Transverse colon (tissue), 4 donors: ENCODE measurements at regions not wholly inside any gene's neighbourhood (a gene's known extent, or its start where the extent isn't known, plus 50 kb on each side); places are given as distances from the start of the nearest gene placed in this dataset.

Experiments used
- DNase-seq: peaks from one replicate; pipeline ENCODE4 v3.0.0-alpha.2; 2019
- H3K27ac ChIP-seq, 4 donors: fragments of 200-600 bp; sonication (generic); 2 replicates each; pipeline ENCODE4 v1.5.1; 2016 to 2018; ENCODE audit warnings: inconsistent platforms in 4 of 4
- H3K27me3 ChIP-seq: fragments of 200-600 bp; sonication (generic); 2 replicates; pipeline ENCODE4 v1.5.1; 2017; ENCODE audit warnings: inconsistent platforms
- H3K36me3 ChIP-seq, 4 donors: fragments of 200-600 bp; sonication (generic); 2 replicates each; pipeline ENCODE4 v1.5.1; 2017 to 2019; ENCODE audit warnings: inconsistent platforms in 4 of 4
- H3K4me1 ChIP-seq, 4 donors: fragments of 200-600 bp; sonication (generic); 2 replicates each; pipeline ENCODE4 v1.5.1; 2017 to 2020; ENCODE audit warnings: inconsistent platforms in 4 of 4
- H3K4me3 ChIP-seq, 4 donors: fragments of 200-600 bp; sonication (generic); 1 replicate in 1 of 4; 2 replicates in 3 of 4; pipeline versions ENCODE4 v1.5.1 to v1.6.1; 2017 to 2019; ENCODE audit warnings: inconsistent platforms in 4 of 4
- H3K9me3 ChIP-seq, 2 donors: fragments of 200-600 bp; sonication (generic); 2 replicates each; pipeline ENCODE4 v1.5.1; 2017 to 2019; ENCODE audit warnings: inconsistent platforms in 2 of 2
- CTCF ChIP-seq, 5 experiments: fragments of 200-600 bp in 3 of 5; fragments of 450-650 bp in 2 of 5; sonication (generic) in 3 of 5; IDR thresholded peaks; 1 replicate in 2 of 5; 2 replicates in 3 of 5; pipeline ENCODE4 v1.5.1; 2016 to 2017; ENCODE audit warnings: antibody characterized with exemption in 5 of 5, inconsistent platforms in 3 of 5, mild to moderate bottlenecking in 2 of 5, moderate library complexity in 1 of 5
- EP300 ChIP-seq: sonication (generic); formaldehyde crosslinking; IDR thresholded peaks from one replicate; pipeline ENCODE4 v1.6.1; 2017; ENCODE audit warnings: antibody characterized with exemption, low read depth
- POLR2A ChIP-seq: fragments of 450-650 bp; IDR thresholded peaks from one replicate; pipeline ENCODE4 v1.6.1; 2016; ENCODE audit warnings: antibody characterized with exemption, mild to moderate bottlenecking, moderate library complexity
- POLR2AphosphoS5 ChIP-seq, 3 donors: sonication (generic); formaldehyde crosslinking; IDR thresholded peaks; one replicate each; pipeline ENCODE4 v1.6.1; 2016; ENCODE audit warnings: antibody characterized with exemption in 3 of 3
- WGBS, 2 donors: methylation state at CpG; one replicate each; pipeline ENCODE4 v1.1.5; 2018; ENCODE audit warnings: low coverage in 1 of 2; 5-methylcytosine and 5-hydroxymethylcytosine counted together
- in situ Hi-C, 4 donors: fragments of 200-750 bp; cut with MboI; loops; one replicate each; pipeline versions ENCODE4 v1.15.0 to v1.15.1; 2017; ENCODE audit warnings: low sequenced_read_pairs in 3 of 4, low pct_ligation_motif_present in 1 of 4, low pct_unique_long_range_greater_than_20kb in 1 of 4
- intact Hi-C: fragments of 100-400 bp; cut with DNase I; formaldehyde crosslinking; loops from one replicate; pipeline ENCODE4 v1.15.1; 2023; ENCODE audit warnings: low total_unique reads

DNA sequence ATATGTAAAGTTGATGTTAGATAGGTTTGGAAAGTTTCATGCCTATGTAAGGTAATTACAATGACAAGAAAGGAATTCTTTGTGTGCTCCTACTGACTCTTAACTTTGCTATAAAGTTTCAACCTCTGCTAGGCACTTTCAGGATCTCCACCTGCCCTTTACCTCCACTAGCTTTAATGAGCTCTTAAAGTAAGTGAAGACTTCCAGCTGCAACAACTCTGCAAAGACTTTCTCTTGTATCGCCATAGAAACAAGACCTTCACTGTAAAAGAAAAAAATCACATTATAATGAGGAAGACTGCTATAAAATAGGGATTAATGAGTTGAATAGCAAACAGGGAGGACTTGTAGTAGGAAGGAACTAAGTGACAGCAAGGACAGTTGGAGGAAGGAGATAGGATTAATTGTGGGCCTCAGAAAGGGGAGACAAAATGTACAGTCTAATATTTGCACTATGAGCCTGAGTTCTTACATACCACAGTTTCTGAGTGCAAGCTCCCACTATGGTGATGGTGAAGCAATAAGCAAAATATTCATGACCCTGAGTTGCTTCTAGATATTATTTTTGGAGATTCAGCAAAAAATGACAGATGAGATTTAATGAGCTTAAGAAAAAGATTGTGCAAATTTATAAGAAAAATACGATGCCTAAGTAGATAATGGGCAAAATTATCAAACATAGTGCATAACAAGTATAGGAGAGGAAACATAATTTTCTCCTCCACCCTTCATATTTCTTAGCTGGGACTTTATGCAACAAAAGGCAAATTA, 66.7 kb downstream of the DHRS2 start:
- H3K27ac ChIP-seq: no peak overlapping the region
- H3K4me1 ChIP-seq: no peaks in the 10 kb centered on the region
- TF ChIP-seq CTCF (IDR thresholded peaks at IDR 0.05): no peak
- no peak for TF ChIP-seq POLR2AphosphoS5 (IDR thresholded peaks at IDR 0.05)
- TF ChIP-seq POLR2A: no peak
- no peak for TF ChIP-seq EP300
- peaks cover 8 to 10% of the 10 kb centered on the region in 2 donors for H3K9me3 ChIP-seq
- no peak overlapping the region for H3K4me3 ChIP-seq
- DNase-seq: no peak
- no peaks in the 10 kb centered on the region for H3K27me3 ChIP-seq
- no peaks in the 10 kb centered on the region for H3K36me3 ChIP-seq
- intact Hi-C loops: no loop called here
- WGBS, 2 donors: 39 to 65% methylated on average over 2 of the region's 2 CpGs
- in situ Hi-C loops: no loop called here

DNA sequence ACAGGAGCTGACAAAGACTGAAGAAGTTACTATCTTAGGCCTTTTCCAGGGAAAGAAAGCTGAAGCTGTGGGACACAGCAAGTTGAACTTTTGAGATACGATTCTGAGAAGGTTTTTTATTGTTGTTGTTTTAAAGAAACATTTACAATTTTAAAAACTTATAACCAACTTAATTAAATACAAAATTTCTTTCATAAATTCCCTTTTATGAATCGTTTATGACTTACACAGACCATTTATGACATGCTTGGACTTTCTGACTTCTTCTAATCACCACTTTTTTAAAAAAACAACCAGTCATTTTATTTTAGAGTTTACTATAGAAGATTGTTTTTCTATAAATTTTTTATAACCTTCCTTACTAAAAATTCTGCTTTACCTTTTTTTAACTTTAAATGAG, 68.7 kb downstream of the DHRS2 start:
- Histone ChIP-seq H3K9me3 (peaks cover 8 to 10% of the 10 kb centered on the region in 2 donors), H3K36me3 (no peaks in the 10 kb centered on the region), H3K4me3 (no peak overlapping the region), H3K4me1 (no peaks in the 10 kb centered on the region), H3K27me3 (no peaks in the 10 kb centered on the region), H3K27ac (no peak overlapping the region)
- DNase-seq: no peak
- in situ Hi-C loops: no loop called here
- 41 to 54% methylated on average over 2 of the region's 2 CpGs for WGBS, 2 donors
- TF ChIP-seq POLR2A (no peak), EP300 (no peak), CTCF (IDR thresholded peaks at IDR 0.05) (no peak), POLR2AphosphoS5 (IDR thresholded peaks at IDR 0.05) (no peak)
- intact Hi-C loops: no loop called here

DNA sequence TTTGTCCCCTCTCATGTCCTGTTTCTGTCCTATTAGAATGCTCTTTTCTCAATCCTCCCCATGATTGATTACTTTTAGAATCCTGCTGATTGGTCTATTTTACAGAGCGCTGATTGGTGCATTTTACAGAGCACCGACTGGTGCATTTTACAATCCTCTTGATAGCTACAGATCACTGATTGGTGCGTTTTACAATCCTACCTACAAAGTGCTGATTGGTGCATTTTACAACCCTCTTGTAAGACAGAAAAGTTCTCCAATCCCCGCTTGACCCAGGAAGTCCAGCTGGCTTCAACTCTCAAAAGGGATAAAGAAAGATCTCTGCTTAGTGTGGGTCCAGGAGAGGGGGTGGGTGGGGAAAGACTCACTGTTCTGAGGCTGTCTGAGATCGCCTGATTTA, 71.3 kb downstream of the DHRS2 start:
- in situ Hi-C loops (no loop called here), intact Hi-C loops (no loop called here)
- Histone ChIP-seq H3K27me3 (no peaks in the 10 kb centered on the region), H3K27ac (no peak overlapping the region), H3K9me3 (peaks cover 8 to 10% of the 10 kb centered on the region in 2 donors), H3K4me3 (no peak overlapping the region), H3K36me3 (no peaks in the 10 kb centered on the region), H3K4me1 (no peaks in the 10 kb centered on the region)
- WGBS, 2 donors: 81 to 96% methylated on average over 4 to 5 of the region's 5 CpGs
- TF ChIP-seq EP300: no peak
- no peak for TF ChIP-seq POLR2A
- no peak for TF ChIP-seq POLR2AphosphoS5 (IDR thresholded peaks at IDR 0.05)
- TF ChIP-seq CTCF (IDR thresholded peaks at IDR 0.05): no peak
- no peak for DNase-seq

DNA sequence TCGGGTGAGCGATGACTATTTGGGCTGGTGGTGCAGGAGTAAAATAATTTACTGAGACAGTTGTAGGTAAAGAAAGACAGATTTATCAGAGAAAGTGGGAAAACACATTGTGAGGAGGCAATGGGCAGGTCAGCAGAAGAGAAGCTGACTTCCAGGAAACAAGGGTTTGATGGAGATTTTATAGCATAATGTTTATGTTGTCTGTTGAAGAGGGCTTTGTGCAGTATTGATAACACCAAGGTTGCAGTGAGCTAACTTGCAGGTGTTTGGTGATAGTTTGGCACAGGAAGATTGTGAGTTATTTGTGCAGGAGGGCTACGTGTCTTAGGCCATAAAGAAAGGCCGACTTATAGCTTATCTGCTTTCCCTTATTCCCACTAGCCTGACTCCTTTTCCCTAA, 72.2 kb downstream of the DHRS2 start:
- no peaks in the 10 kb centered on the region for H3K27me3 ChIP-seq
- no peak for DNase-seq
- in situ Hi-C loops: no loop called here
- H3K36me3 ChIP-seq: no peaks in the 10 kb centered on the region
- no peak overlapping the region for H3K4me3 ChIP-seq
- intact Hi-C loops: no loop called here
- no peak for TF ChIP-seq POLR2A
- H3K9me3 ChIP-seq: peaks cover 8 to 10% of the 10 kb centered on the region in 2 donors
- no peak overlapping the region for H3K27ac ChIP-seq
- H3K4me1 ChIP-seq: no peaks in the 10 kb centered on the region
- WGBS, 2 donors: 57 to 62% methylated on average over 4 of the region's 4 CpGs

DNA sequence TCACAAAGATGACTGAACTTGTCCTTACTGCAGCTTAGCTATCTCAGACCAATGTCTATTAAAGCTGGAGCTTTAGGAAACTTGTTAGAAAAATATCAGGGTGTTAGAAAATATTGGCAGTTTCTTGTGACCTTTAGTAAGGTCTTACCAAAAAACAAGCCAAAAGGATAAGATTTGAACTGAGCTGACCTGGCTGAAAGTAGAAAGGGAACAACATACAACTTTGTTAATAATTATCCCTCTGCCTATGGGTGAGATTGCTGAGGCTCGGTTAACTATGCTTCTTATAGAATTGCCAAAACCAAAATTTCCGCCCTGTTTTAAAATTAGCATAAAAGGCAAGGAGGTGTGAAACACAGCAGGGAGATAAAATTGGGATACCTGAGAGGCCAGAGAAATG, 73.8 kb downstream of the DHRS2 start:
- H3K27ac ChIP-seq: no peak overlapping the region
- no peak overlapping the region for H3K4me3 ChIP-seq
- no peaks in the 10 kb centered on the region for H3K36me3 ChIP-seq
- H3K27me3 ChIP-seq: no peaks in the 10 kb centered on the region
- WGBS, 2 donors: 40 to 53% methylated on average over 2 of the region's 2 CpGs
- peaks cover 5 to 7% of the 10 kb centered on the region in 2 donors for H3K9me3 ChIP-seq
- TF ChIP-seq POLR2AphosphoS5 (IDR thresholded peaks at IDR 0.05) (no peak), POLR2A (no peak), EP300 (no peak), CTCF (IDR thresholded peaks at IDR 0.05) (no peak)
- no peaks in the 10 kb centered on the region for H3K4me1 ChIP-seq
- intact Hi-C loops (no loop called here), in situ Hi-C loops (no loop called here)
- DNase-seq: no peak
